HCT116 (cell line): ENCODE measurements at regions not wholly inside any gene's neighbourhood (a gene's known extent, or its start where the extent isn't known, plus 50 kb on each side); places are given as distances from the start of the nearest gene placed in this dataset.

Source experiments
- ATAC-seq: fragments of 200-7000 bp; cut with Tn5 transposase; 2 replicates; pipeline ENCODE4 v1.9.1; 2020; ENCODE audit warnings: mild to moderate bottlenecking, moderate library complexity
- BruUV-seq: library from RNA; stranded (reverse); fragments of 400-500 nt; replicated peaks from 2 replicates; lab custom pipeline; 2021; lab: Mats Ljungman, UMichigan
- CTCF ChIA-PET: fragments of 300-600 bp; sonication (Branson Sonifier 250); formaldehyde crosslinking; loops from one replicate; lab custom pipeline; 2021; ENCODE audit warnings: antibody characterized with exemption; lab: Charles Lee
- POLR2A ChIA-PET: fragments of 300-600, 350-600 bp; sonication (Branson Sonifier 250); formaldehyde crosslinking; loops from one replicate; lab custom pipeline; 2021; ENCODE audit warnings: antibody characterized with exemption; lab: Charles Lee
- RAD21 ChIA-PET, 2 experiments: fragments of 300-600 bp; sonication (Branson Sonifier 250); formaldehyde crosslinking; loops; one replicate each; lab custom pipeline; 2023; ENCODE audit warnings: low total read pairs in 2 of 2; ENCODE audit not compliant: uncharacterized antibody in 2 of 2, unreplicated experiment in 2 of 2, low non-redundant PET in 1 of 2; lab: Charles Lee
- DNase-seq: peaks from one replicate; pipeline ENCODE4 v3.0.0-alpha.2; 2010; ENCODE audit warnings: low read depth, low spot score
- H2AFZ ChIP-seq: fragments of 200-600 bp; shearing (Covaris generic), sonication (generic); 2 replicates; pipeline ENCODE4 v1.6.1; 2017; ENCODE audit warnings: low read depth, mixed run types, mixed read lengths, antibody characterized with exemption, low read length; ENCODE audit not compliant: poor library complexity, severe bottlenecking
- H3K27ac ChIP-seq: 2 replicates; pipeline ENCODE4 v1.5.1; 2012; ENCODE audit warnings: low read depth, low read length
- H3K27me3 ChIP-seq: fragments of 200-600 bp; sonication (generic); 2 replicates; pipeline ENCODE4 v1.6.1; 2016; ENCODE audit warnings: mixed run types, low read length, mixed read lengths; ENCODE audit not compliant: insufficient read depth
- H3K36me3 ChIP-seq, 2 experiments: fragments of 200-500 bp in 1 of 2; fragments of 200-600 bp in 1 of 2; sonication (Bioruptor generic) in 1 of 2; sonication (generic) in 1 of 2; 2 replicates each; pipeline versions ENCODE4 v1.5.1 to v1.6.1; 2014 to 2016; ENCODE audit warnings: low read length in 2 of 2, inconsistent platforms in 1 of 2, mixed read lengths in 1 of 2, mixed run types in 1 of 2; ENCODE audit not compliant: insufficient read depth in 2 of 2, control insufficient read depth in 1 of 2
- H3K4me1 ChIP-seq, 2 experiments: fragments of 200-600 bp in 1 of 2; sonication (generic) in 1 of 2; 2 replicates each; pipeline versions ENCODE4 v1.5.1 to v1.6.1; 2012 to 2017; ENCODE audit warnings: low read length in 2 of 2, inconsistent platforms in 1 of 2, mild to moderate bottlenecking in 1 of 2, mixed read lengths in 1 of 2, mixed run types in 1 of 2, moderate library complexity in 1 of 2; ENCODE audit not compliant: insufficient read depth in 2 of 2, control insufficient read depth in 1 of 2
- H3K4me2 ChIP-seq: fragments of 200-600 bp; sonication (generic); 2 replicates; pipeline ENCODE4 v1.6.1; 2017; ENCODE audit warnings: mixed run types, low read length, mixed read lengths
- H3K4me3 ChIP-seq, 2 experiments: fragments of 200-600 bp in 1 of 2; sonication (generic) in 1 of 2; replicated peaks in 1 of 2; 2 replicates each; pipeline ENCODE4 v1.5.1; 2011 to 2016; ENCODE audit warnings: low read length in 2 of 2, control low read depth in 1 of 2, low read depth in 1 of 2, mild to moderate bottlenecking in 1 of 2, mixed read lengths in 1 of 2, mixed run types in 1 of 2
- H3K79me2 ChIP-seq: fragments of 200-600 bp; sonication (generic); 2 replicates; pipeline ENCODE4 v1.6.1; 2017; ENCODE audit warnings: mild to moderate bottlenecking, mixed run types, low read length, moderate library complexity, mixed read lengths; ENCODE audit not compliant: insufficient read depth
- H3K9ac ChIP-seq: fragments of 200-600 bp; sonication (generic); 2 replicates; pipeline ENCODE4 v1.6.1; 2016; ENCODE audit warnings: low read length, mixed read lengths
- H3K9me2 ChIP-seq: fragments of 200-600 bp; sonication (generic), shearing (Covaris generic); 2 replicates; pipeline ENCODE4 v1.6.1; 2017; ENCODE audit warnings: mixed run types, mild to moderate bottlenecking, moderate library complexity; ENCODE audit not compliant: insufficient read depth
- H3K9me3 ChIP-seq, 2 experiments: fragments of 200-500 bp in 1 of 2; fragments of 200-600 bp in 1 of 2; sonication (Bioruptor generic) in 1 of 2; sonication (generic) in 1 of 2; 2 replicates each; pipeline ENCODE4 v1.6.1; 2014 to 2017; ENCODE audit warnings: low read length in 2 of 2, mixed read lengths in 2 of 2, inconsistent platforms in 1 of 2, low read depth in 1 of 2, mild to moderate bottlenecking in 1 of 2, mixed run types in 1 of 2, moderate library complexity in 1 of 2; ENCODE audit not compliant: control insufficient read depth in 1 of 2, insufficient read depth in 1 of 2
- H4K20me1 ChIP-seq: fragments of 200-600 bp; sonication (generic), shearing (Covaris generic); 2 replicates; pipeline ENCODE4 v1.6.1; 2017; ENCODE audit warnings: mixed run types, mild to moderate bottlenecking, moderate library complexity; ENCODE audit not compliant: insufficient read depth
- CBX3 ChIP-seq: IDR thresholded peaks from 2 replicates; pipeline ENCODE4 v1.6.1; 2012; ENCODE audit warnings: low read depth
- CTCF ChIP-seq, 3 experiments: fragments of 200-600 bp in 1 of 3; sonication (generic) in 1 of 3; IDR thresholded peaks in 2 of 3; conservative IDR thresholded peaks in 1 of 3; 2 replicates each; pipeline ENCODE4 v1.5.1; 2012 to 2017; ENCODE audit warnings: low read depth in 2 of 3, low read length in 2 of 3, antibody characterized with exemption in 1 of 3, borderline replicate concordance in 1 of 3, control low read depth in 1 of 3, mild to moderate bottlenecking in 1 of 3, mixed read lengths in 1 of 3, mixed run types in 1 of 3, moderate library complexity in 1 of 3; ENCODE audit not compliant: insufficient read depth in 1 of 3
- ELF1 ChIP-seq: IDR thresholded peaks from 2 replicates; pipeline ENCODE4 v1.6.1; 2012; ENCODE audit warnings: low read depth, borderline replicate concordance
- EZH2 ChIP-seq: fragments of 200-600 bp; sonication (generic); IDR thresholded peaks from 2 replicates; pipeline ENCODE4 v1.6.1; 2017; ENCODE audit warnings: antibody characterized with exemption, mixed run types
- EZH2phosphoT487 ChIP-seq: fragments of 200-600 bp; IDR thresholded peaks from 2 replicates; pipeline ENCODE4 v1.6.1; 2018; ENCODE audit warnings: antibody characterized with exemption, borderline replicate concordance
- FOSL1 ChIP-seq: IDR thresholded peaks from 2 replicates; pipeline ENCODE4 v1.6.1; 2012; ENCODE audit warnings: low read depth
- POLR2A ChIP-seq: IDR thresholded peaks from 2 replicates; pipeline ENCODE4 v1.7.0; 2011; ENCODE audit warnings: borderline replicate concordance; ENCODE audit not compliant: insufficient read depth, insufficient read length; ENCODE audit errors: extremely low read depth
- POLR2AphosphoS5 ChIP-seq: IDR thresholded peaks from 2 replicates; pipeline ENCODE4 v1.6.1; 2011; ENCODE audit warnings: mild to moderate bottlenecking, low read depth, low read length, moderate library complexity
- SIN3A ChIP-seq: IDR thresholded peaks from 2 replicates; pipeline ENCODE4 v1.6.1; 2012; ENCODE audit warnings: low read depth
- SRF ChIP-seq: IDR thresholded peaks from 2 replicates; pipeline ENCODE4 v1.6.1; 2012; ENCODE audit warnings: low read depth
- YY1 ChIP-seq: IDR thresholded peaks from 2 replicates; pipeline ENCODE4 v1.6.1; 2011; ENCODE audit warnings: low read length, low read depth, moderate library complexity, mild to moderate bottlenecking; ENCODE audit not compliant: insufficient replicate concordance; ENCODE audit errors: extremely low read depth
- ZBTB33 ChIP-seq: IDR thresholded peaks from 2 replicates; pipeline ENCODE4 v1.6.1; 2011; ENCODE audit warnings: mild to moderate bottlenecking, low read length, moderate library complexity; ENCODE audit not compliant: insufficient replicate concordance; ENCODE audit errors: extremely low read depth
- intact Hi-C: fragments of 100-400 bp; cut with micrococcal nuclease; formaldehyde crosslinking; loops from 2 replicates; pipeline ENCODE4 v1.10.0; 2022

- TF ChIP-seq CTCF (IDR thresholded peaks at IDR 0.05 in 2 of 3, conservative IDR thresholded peaks at IDR 0.05 in 1 of 3; ENCODE audit: borderline replicate concordance in 1 of 3, insufficient read depth in 1 of 3, low read depth in 2 of 3, low read length in 2 of 3) (no peak), POLR2A (no peak), SIN3A (no peak), EZH2phosphoT487 (no peak), CBX3 (no peak)
These were observed 451.2 kb downstream of the TFAP2B start (continued) for GRCh38 chr6:51269876-51270275.

GRCh38 chr6:51271615-51272014 is 452.9 kb downstream of the TFAP2B start:
- ChIA-PET POLR2A (no interaction called here), RAD21 (no interaction called here), CTCF (no interaction called here)
- BruUV-seq, result no TSS peak
- Histone ChIP-seq H3K4me1 (no peaks in the 10 kb centered on the region), H3K27me3 (no peaks in the 10 kb centered on the region), H3K4me3 (no peak overlapping the region), H3K27ac (no peak overlapping the region), H3K9me3 (peaks cover 4 to 7% of the 10 kb centered on the region in 2 experiments; a peak in 2 of 4 replicates), H2AFZ (no peak overlapping the region), H3K4me2 (no peak overlapping the region), H4K20me1 (no peaks in the 10 kb centered on the region), H3K36me3 (no peaks in the 10 kb centered on the region), H3K9me2 (no peaks in the 10 kb centered on the region), H3K79me2 (no peaks in the 10 kb centered on the region), H3K9ac (no peak overlapping the region)
- ATAC-seq, result no peak
- intact Hi-C loops, result no loop called here
- TF ChIP-seq ZBTB33 (no peak), SRF (no peak), ELF1 (no peak), YY1 (no peak), POLR2AphosphoS5 (no peak), FOSL1 (no peak), EZH2 (no peak)
- DNase-seq, result no peak
